ENCODE measurements at regions not wholly inside any gene's neighbourhood (a gene's known extent, or its start where the extent isn't known, plus 50 kb on each side); places are given as distances from the start of the nearest gene placed in this dataset.

DNA sequence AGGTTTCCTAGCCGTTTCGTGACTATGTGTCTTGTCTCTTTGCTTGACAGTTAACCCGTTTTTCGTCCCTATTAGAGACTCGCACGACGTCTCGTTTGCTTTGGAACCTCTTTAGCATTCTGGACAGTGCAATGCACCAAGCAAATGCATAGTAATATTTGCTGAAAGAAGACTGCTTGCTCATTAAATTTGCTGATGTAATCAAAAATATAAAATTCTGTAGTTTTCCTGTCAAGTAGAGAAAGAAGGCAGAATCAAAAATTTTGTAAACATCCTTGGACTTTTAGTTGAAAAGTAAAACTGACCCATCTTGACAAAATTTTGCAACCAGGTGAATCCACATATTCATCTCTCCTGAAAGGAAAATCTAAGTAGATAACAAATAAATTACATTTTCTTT is 106.9 kb upstream of the RAPGEF2 start:
- H3K36me3 Mint-ChIP-seq (ENCODE audit: low read depth) = no peaks in the 10 kb centered on the region
- intact Hi-C loops (cut with micrococcal nuclease) = no loop called here
- H3K9me3 Mint-ChIP-seq = no peaks in the 10 kb centered on the region
- H3K27me3 Mint-ChIP-seq = no peaks in the 10 kb centered on the region
- no peak overlapping the region for H3K4me3 Mint-ChIP-seq
- no peak overlapping the region for H3K27ac Mint-ChIP-seq
- H3K4me1 Mint-ChIP-seq (ENCODE audit: low read depth) = peaks cover 29% of the 10 kb centered on the region

DNA sequence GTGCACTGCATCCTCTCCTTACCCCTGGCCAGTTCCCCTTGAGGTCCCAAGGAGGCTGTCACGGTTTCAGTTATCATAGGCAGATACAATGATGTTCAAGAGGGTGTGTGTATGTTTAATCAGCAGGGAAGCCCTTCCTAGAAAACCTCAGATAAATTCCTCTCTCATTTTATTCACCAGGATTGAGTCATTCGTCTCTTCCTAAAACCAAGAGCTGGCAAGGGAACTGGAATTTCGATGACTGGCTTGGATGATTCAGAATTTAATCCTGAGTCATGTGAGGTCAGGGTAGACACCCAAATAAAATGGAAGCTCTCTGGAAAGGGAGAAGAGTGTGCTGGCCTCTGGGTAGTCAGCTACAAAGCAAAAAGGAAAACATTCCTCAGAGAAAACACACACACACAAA is 106.2 kb upstream of the RAPGEF2 start:
- H3K4me3 Mint-ChIP-seq = no peak overlapping the region

DNA sequence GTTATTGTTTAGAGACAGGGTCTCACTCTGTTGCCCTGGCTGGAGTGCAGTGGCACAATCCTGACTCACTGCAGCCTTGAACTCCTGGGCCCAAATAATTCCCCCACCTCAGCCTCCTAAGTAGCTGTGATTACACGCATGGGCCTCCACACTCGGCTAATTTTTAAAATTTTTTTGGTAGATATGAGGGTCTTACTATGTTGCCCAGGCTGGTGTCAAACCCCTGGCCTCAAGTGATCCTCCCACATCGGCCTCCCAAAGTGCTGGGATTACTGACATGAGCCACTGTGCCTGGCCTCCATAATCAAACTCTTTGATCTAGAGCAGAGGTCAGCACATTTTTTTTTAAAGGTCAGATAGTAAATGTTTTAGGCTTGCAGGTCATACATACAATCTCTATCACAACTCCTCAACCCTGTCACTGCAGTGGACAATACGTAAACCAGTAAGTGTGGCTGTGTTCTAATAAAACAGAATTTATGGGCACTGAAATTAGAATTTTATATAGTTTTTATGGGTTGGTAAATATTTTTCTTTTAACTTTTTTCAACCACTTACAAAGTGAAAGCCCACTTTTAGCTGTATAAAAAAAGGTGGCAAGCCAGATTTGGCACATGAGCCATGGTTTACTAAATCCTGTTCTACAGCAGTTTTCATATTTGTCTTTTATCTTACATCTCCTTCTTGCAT is 105.1 kb upstream of the RAPGEF2 start:
- Mint-ChIP-seq H3K9me3 (no peaks in the 10 kb centered on the region), H3K4me3 (no peak overlapping the region), H3K4me1 (ENCODE audit: low read depth) (peaks cover 29% of the 10 kb centered on the region), H3K36me3 (ENCODE audit: low read depth) (no peaks in the 10 kb centered on the region), H3K27ac (no peak overlapping the region), H3K27me3 (no peaks in the 10 kb centered on the region)
- intact Hi-C loops (cut with micrococcal nuclease) = no loop called here

More for the DNA sequence above, 106.2 kb upstream of the RAPGEF2 start:
- Mint-ChIP-seq H3K27ac (no peak overlapping the region), H3K36me3 (ENCODE audit: low read depth) (no peaks in the 10 kb centered on the region), H3K9me3 (no peaks in the 10 kb centered on the region), H3K4me1 (ENCODE audit: low read depth) (peaks cover 29% of the 10 kb centered on the region), H3K27me3 (no peaks in the 10 kb centered on the region)
- intact Hi-C loops (cut with micrococcal nuclease) = no loop called here

DNA sequence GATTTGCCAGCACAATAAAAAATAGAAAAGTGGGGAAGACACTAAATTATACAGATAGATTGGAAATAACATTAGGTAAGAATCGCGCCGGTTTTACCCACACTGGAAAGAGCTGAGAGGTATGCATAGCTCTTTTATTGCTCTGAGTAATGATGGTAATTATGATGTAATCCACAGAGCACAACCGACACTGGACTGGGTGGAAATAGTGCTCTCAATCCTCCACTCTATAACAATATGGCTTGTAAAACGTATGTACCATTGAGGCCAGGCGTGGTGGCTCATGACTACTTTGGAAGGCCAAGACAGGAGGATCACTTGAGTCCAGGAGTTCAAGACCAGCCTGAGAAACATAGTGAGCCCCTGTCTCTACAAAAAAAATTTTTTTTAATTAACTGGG is 104.3 kb upstream of the RAPGEF2 start:
- Mint-ChIP-seq H3K4me3 (no peak overlapping the region), H3K4me1 (ENCODE audit: low read depth) (peaks cover 24% of the 10 kb centered on the region), H3K27ac (no peak overlapping the region), H3K27me3 (no peaks in the 10 kb centered on the region), H3K9me3 (no peaks in the 10 kb centered on the region), H3K36me3 (ENCODE audit: low read depth) (no peaks in the 10 kb centered on the region)
- intact Hi-C loops (cut with micrococcal nuclease) = no loop called here

DNA sequence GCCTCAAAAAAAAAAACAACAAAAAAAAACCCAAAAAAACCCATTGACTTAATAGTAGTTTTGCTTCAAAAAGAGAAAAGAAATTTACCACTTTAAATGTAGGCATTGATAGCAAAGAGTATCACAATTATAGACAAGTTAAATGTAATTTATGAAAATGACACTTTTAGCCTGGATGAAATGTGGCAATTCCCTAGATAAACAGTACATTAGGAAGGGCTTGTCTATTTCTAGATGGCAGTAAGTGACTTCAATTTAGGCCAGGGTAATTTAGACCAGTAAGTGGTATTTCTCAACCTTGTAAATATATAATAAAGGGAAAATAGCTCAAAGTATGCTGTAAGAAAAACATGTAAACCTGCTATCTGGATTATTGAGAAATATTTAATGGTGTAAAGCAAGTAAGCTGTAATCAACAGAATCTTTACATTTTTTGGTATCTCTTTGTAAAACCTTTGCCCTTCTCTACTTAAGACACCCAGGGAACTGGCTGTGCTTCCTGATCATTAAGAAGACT is 103.7 kb upstream of the RAPGEF2 start:
- Mint-ChIP-seq H3K36me3 (ENCODE audit: low read depth) (no peaks in the 10 kb centered on the region), H3K4me1 (ENCODE audit: low read depth) (peaks cover 18% of the 10 kb centered on the region), H3K4me3 (no peak overlapping the region), H3K9me3 (no peaks in the 10 kb centered on the region), H3K27ac (no peak overlapping the region), H3K27me3 (no peaks in the 10 kb centered on the region)
- intact Hi-C loops (cut with micrococcal nuclease) = no loop called here

DNA sequence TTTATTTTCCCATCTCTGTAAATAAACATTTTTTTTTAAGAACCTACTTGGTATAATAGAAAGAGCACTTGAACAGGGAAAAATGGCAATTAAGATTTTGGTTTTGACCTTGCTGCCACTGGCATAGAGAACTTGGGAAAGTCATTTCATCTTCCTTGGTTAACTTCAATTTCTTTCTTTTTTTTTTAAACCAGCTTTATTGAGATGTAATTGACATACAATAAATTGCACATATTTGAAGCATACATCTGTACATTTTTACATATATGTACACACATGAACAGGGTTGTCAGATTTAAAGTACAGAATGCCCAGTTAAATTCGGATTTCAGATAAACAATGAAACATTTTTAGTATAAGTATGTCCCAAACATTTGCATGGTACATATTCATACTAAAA is 103.0 kb upstream of the RAPGEF2 start:
- Mint-ChIP-seq H3K4me1 (ENCODE audit: low read depth) (peaks cover 13% of the 10 kb centered on the region), H3K36me3 (ENCODE audit: low read depth) (no peaks in the 10 kb centered on the region), H3K27me3 (no peaks in the 10 kb centered on the region), H3K4me3 (no peak overlapping the region), H3K27ac (no peak overlapping the region), H3K9me3 (no peaks in the 10 kb centered on the region)
- intact Hi-C loops (cut with micrococcal nuclease) = no loop called here

DNA sequence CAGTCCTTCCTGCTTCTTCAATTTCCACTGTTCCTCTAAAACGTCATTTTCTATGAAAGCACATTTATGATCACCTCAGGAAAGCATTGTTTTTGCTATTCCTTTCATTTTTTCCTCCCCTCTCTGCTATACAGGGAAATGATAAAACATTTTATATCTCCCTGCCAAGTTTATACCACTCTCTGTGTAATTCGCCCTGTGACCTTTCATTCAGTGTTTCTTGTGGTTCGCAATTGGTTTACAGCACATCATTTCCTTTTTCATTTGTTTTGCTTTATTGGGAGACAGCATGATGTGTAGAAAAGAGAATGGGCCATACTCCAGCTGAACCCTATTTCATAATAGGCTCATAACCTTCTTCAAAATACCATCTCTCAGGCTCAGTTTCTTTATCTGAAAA is 99.9 kb upstream of the RAPGEF2 start:
- Mint-ChIP-seq H3K27me3 (no peaks in the 10 kb centered on the region), H3K36me3 (ENCODE audit: low read depth) (no peaks in the 10 kb centered on the region), H3K4me3 (no peak overlapping the region), H3K27ac (no peak overlapping the region), H3K9me3 (no peaks in the 10 kb centered on the region), H3K4me1 (ENCODE audit: low read depth) (no peaks in the 10 kb centered on the region)
- intact Hi-C loops (cut with micrococcal nuclease) = no loop called here

DNA sequence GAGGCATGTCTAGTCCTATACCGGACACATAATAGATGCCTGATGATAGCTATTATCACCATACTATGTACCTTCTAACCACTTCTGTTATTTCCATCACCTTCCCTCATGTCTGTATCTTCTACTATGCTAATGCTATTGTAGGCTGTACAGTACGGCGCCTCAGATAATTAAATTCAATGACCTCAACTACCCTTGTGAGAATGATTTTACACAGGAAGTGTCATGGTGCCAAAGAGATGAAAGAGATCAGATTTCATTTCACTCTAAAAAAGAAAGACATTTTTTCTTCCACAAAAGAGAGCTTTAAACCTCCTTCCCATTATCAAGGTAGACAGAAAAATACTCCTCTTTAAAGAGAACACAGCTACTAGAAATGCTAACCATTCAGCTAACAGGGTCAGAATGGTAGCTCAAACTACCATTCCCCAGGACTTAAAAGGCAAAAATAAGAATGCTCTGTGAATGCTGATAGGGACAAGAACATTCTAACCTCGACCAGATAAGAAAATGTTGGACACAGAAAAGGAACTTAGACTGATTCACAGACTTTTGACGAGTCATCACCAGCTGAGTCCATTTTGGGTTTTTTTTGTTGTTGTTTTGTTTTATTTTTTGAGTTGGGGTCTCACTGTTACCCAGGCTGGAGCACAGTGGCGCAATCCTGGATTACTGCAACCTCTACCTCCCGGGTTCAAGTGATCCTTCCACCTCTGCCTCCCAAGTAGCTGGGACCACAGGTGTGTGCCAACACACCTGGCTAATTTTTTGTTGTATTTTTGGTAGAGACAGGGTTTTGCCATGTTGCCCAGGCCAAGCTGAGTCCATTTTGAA is 99.2 kb upstream of the RAPGEF2 start:
- intact Hi-C loops (cut with micrococcal nuclease) = no loop called here
- no peaks in the 10 kb centered on the region for H3K9me3 Mint-ChIP-seq
- no peaks in the 10 kb centered on the region for H3K27me3 Mint-ChIP-seq
- H3K36me3 Mint-ChIP-seq (ENCODE audit: low read depth) = no peaks in the 10 kb centered on the region
- H3K27ac Mint-ChIP-seq = no peak overlapping the region
- H3K4me3 Mint-ChIP-seq = no peak overlapping the region
- no peaks in the 10 kb centered on the region for H3K4me1 Mint-ChIP-seq (ENCODE audit: low read depth)

DNA sequence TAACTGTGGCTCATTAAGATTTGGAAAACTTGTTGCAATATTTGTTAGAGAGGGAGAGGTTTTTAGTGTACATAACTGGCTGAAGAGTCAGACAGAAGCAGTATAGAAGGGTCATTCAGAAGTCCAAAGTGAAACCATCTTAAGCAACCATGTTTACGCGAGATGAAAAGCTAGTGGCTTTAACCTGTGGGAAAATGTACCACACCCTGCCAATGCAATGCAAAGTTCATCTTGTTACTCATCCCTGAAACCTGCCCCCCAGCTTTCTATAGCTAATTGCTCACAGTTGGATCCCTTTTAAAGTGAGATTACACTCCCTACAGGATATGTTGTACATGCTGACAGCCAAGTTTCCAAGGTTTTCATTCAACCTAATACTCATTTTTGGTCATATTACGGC is 96.7 kb upstream of the RAPGEF2 start:
- no peaks in the 10 kb centered on the region for H3K4me1 Mint-ChIP-seq (ENCODE audit: low read depth)
- no peak overlapping the region for H3K27ac Mint-ChIP-seq
- no peaks in the 10 kb centered on the region for H3K9me3 Mint-ChIP-seq
- H3K4me3 Mint-ChIP-seq = no peak overlapping the region
- intact Hi-C loops (cut with micrococcal nuclease) = no loop called here
- no peaks in the 10 kb centered on the region for H3K36me3 Mint-ChIP-seq (ENCODE audit: low read depth)
- H3K27me3 Mint-ChIP-seq = no peaks in the 10 kb centered on the region

DNA sequence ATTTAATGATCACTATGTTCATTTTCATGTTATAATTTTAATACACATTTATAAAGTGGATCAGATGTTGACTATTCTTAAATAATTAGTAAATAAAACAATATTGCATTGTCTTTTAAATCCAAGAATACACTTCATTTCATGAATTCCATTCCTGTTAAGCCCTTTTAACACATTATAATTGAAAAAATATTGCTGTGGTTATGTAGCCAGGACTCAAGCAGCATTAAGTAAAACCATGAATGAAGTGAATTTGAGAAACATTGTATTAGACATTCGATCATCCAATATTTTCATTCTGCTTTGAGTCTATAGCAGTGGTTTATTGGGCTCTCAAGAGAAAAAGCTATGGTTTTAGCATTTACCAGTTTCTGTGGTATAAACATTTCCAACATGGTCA is 94.2 kb upstream of the RAPGEF2 start:
- intact Hi-C loops (cut with micrococcal nuclease) = no loop called here
- Mint-ChIP-seq H3K4me1 (ENCODE audit: low read depth) (no peaks in the 10 kb centered on the region), H3K27ac (no peak overlapping the region), H3K36me3 (ENCODE audit: low read depth) (no peaks in the 10 kb centered on the region), H3K4me3 (no peak overlapping the region), H3K9me3 (no peaks in the 10 kb centered on the region), H3K27me3 (no peaks in the 10 kb centered on the region)

DNA sequence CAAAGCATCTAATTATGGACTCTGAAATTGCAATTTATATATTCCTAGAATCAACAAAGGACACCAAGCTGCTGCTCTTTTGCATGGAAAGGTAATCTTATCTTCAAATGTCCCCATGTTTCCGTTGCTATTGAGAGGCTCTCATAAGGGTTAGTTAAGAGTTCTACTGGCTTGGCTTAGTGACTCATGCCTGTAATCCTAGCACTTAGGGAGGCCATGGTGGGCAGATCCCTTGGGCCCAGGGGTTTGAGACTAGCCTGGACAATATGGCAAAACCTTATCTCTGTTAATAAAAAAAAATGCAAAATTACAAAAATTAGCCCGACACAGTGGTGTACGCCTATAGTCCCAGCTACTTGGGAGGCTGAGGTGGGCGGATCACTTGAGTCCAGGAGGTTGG is 93.4 kb upstream of the RAPGEF2 start:
- Mint-ChIP-seq H3K4me1 (ENCODE audit: low read depth) (no peaks in the 10 kb centered on the region), H3K36me3 (ENCODE audit: low read depth) (no peaks in the 10 kb centered on the region), H3K9me3 (no peaks in the 10 kb centered on the region), H3K27ac (no peak overlapping the region), H3K4me3 (no peak overlapping the region), H3K27me3 (no peaks in the 10 kb centered on the region)
- intact Hi-C loops (cut with micrococcal nuclease) = no loop called here

DNA sequence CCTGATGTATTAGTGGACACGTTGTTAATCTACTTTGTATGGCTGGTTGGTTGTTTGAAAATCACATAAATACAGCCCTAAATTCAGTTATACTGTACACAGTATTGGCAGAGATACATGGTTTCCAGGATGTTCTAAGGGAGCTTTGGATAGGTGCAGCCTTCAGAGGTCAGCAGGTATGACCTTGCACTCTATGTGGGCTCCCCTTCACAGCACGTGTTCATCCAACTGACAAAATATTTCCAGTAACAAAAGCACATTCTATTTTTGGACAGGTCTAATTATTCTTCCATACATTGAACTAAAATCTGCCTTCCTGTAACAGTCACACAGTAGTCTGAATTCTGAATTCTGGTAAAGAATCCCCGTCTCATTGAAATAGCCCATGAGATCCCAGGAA is 92.8 kb upstream of the RAPGEF2 start:
- Mint-ChIP-seq H3K9me3 (no peaks in the 10 kb centered on the region), H3K36me3 (ENCODE audit: low read depth) (no peaks in the 10 kb centered on the region), H3K27ac (no peak overlapping the region), H3K4me1 (ENCODE audit: low read depth) (no peaks in the 10 kb centered on the region), H3K4me3 (no peak overlapping the region), H3K27me3 (no peaks in the 10 kb centered on the region)
- intact Hi-C loops (cut with micrococcal nuclease) = no loop called here

DNA sequence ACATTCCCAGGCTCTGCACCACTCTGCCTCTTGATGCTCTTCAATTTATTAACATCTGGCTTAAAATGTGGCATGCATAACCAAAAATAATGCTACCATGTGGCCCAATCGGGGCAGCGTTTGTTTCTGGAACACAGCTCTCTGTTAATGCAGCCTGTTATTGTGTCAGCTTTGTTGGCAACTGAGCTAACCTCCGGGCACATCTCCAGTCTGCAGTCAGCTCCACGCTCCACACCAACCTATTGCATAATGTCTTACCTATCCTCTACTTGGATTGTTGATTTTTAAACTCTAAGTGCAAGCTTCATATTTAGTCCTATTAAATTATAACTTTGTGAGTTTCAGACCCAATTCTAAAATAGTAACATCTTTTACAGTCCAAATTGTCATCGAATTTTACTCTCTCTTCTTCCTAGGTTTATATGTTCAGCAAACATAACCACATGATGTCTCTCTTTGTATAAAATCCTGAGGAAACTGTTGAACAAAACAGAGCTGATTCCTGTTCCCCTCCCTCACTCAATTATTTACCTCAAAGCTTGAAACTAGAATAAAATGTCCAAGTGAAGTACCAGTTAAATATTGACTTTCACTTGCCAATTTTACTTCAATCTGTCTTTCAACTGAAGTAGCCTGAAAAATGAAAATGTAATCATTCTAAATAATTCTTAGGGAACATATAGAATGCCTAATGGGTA is 92.2 kb upstream of the RAPGEF2 start:
- intact Hi-C loops (cut with micrococcal nuclease) = no loop called here
- no peaks in the 10 kb centered on the region for H3K27me3 Mint-ChIP-seq
- no peaks in the 10 kb centered on the region for H3K9me3 Mint-ChIP-seq
- no peak overlapping the region for H3K4me3 Mint-ChIP-seq
- no peaks in the 10 kb centered on the region for H3K36me3 Mint-ChIP-seq (ENCODE audit: low read depth)
- H3K4me1 Mint-ChIP-seq (ENCODE audit: low read depth) = no peaks in the 10 kb centered on the region
- no peak overlapping the region for H3K27ac Mint-ChIP-seq

DNA sequence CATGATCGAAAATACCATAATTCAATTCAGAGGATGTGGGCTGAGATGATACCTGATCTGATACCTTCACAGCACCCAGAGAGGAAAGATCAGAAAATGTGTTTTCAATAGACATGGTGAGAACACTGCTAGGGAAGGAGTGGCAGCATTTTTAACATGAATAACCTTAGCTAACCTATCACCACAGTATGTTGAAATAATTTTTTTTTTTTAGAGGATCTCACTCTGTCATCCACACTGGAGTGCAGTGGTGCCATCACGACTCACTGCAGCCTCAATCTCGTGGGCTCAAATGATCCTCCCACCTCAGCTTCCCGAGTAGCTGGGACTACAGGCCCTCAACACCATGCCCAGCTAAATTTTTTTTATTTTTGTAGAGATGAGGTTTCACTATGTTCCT is 90.5 kb upstream of the RAPGEF2 start:
- no peak overlapping the region for H3K4me3 Mint-ChIP-seq
- no peaks in the 10 kb centered on the region for H3K36me3 Mint-ChIP-seq (ENCODE audit: low read depth)
- intact Hi-C loops (cut with micrococcal nuclease) = no loop called here
- no peaks in the 10 kb centered on the region for H3K9me3 Mint-ChIP-seq
- no peaks in the 10 kb centered on the region for H3K4me1 Mint-ChIP-seq (ENCODE audit: low read depth)
- H3K27ac Mint-ChIP-seq = no peak overlapping the region
- H3K27me3 Mint-ChIP-seq = no peaks in the 10 kb centered on the region

Measured in dendritic cell treated with granulocyte-macrophage colony-stimulating factor and Interleukin-4, amounts not matched to agents 40 ng/mL and 50 ng/mL, for 4 days (primary cell).